ENCODE measurements at regions not wholly inside any gene's neighbourhood (a gene's known extent, or its start where the extent isn't known, plus 50 kb on each side); places are given as distances from the start of the nearest gene placed in this dataset.

DNA sequence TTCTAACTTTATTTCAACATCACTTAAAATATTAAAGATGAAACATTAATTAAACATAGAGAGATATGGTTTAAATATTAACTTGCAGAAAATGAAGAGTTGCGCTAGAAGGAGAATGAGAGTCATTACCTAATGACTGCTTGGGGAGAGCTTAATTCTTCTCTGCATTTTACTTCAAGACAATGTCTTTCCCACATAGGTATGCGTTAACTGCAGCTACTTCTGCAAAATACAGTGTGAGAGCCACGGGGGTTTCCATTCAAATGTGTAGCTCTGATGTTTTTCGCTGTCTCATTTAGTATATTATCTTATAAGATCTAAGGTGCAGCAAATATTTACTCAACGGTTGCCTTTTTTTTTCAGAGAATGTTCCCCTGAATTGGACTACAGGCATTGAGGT is 126.7 kb downstream of the TMX3 start:
- Histone ChIP-seq H2BK120ac (replicated peaks; ENCODE audit: low read depth, low read length) (no peak overlapping the region), H3K4me1 (replicated peaks in 1 of 4; ENCODE audit: control insufficient read depth in 3 of 4, insufficient read depth in 4 of 4, low read length in 3 of 4) (peaks cover 0 to 2% (median 0%) of the 10 kb centered on the region in 4 experiments; a peak in 1 of 7 replicates), H3K9ac (replicated peaks in 1 of 4; ENCODE audit: extremely low read depth in 1 of 4, low read depth in 3 of 4, low read length in 3 of 4) (no peak overlapping the region), H3K79me2 (ENCODE audit: control insufficient read depth in 1 of 2, insufficient read depth in 2 of 2, low read length in 2 of 2) (no peaks in the 10 kb centered on the region), H3K36me3 (ENCODE audit: control insufficient read depth in 2 of 4, insufficient read depth in 4 of 4, low read length in 3 of 4) (no peaks in the 10 kb centered on the region; a peak in 1 of 8 replicates), H3K14ac (ENCODE audit: insufficient read length) (no peak overlapping the region), H4K5ac (ENCODE audit: insufficient read length, low read depth, low read length) (no peak overlapping the region), H3K56ac (replicated peaks; ENCODE audit: insufficient read length, low read depth, low read length) (no peak overlapping the region), H2BK12ac (ENCODE audit: low read depth, low read length) (no peak overlapping the region), H4K20me1 (replicated peaks in 1 of 2; ENCODE audit: control insufficient read depth in 1 of 2, insufficient read depth in 2 of 2, low read length in 2 of 2) (no peaks in the 10 kb centered on the region), H2AK5ac (ENCODE audit: low read depth, low read length) (no peak overlapping the region), H3K27ac (ENCODE audit: low read depth, low read length) (no peak overlapping the region), H3K4me2 (ENCODE audit: insufficient read depth in 1 of 2, low read depth in 2 of 2, low read length in 2 of 2) (no peak overlapping the region), H2BK5ac (ENCODE audit: low read depth, low read length) (no peak overlapping the region), H4K8ac (ENCODE audit: extremely low read depth, insufficient read depth, low read length) (no peak overlapping the region), H3K79me1 (ENCODE audit: low read depth, low read length) (no peaks in the 10 kb centered on the region), H3K23me2 (ENCODE audit: low read depth, low read length) (no peaks in the 10 kb centered on the region), H3K4ac (replicated peaks; ENCODE audit: insufficient read length, low read depth, low read length) (no peak overlapping the region), H3K4me3 (ENCODE audit: extremely low read depth in 1 of 4, insufficient read depth in 2 of 4, low read depth in 3 of 4, low read length in 4 of 4) (no peak overlapping the region), H3K18ac (ENCODE audit: extremely low read depth, low read length) (no peak overlapping the region; the same call in 1 of the 2 replicates), H2BK15ac (ENCODE audit: low read length) (no peak overlapping the region), H2BK20ac (ENCODE audit: low read length) (no peak overlapping the region), H4K91ac (replicated peaks; ENCODE audit: insufficient read length, low read length) (no peak overlapping the region), H3K27me3 (replicated peaks in 1 of 4; ENCODE audit: control insufficient read depth in 3 of 4, extremely low read depth in 1 of 4, insufficient read depth in 3 of 4, low read length in 3 of 4) (no peaks in the 10 kb centered on the region), H3K9me3 (ENCODE audit: insufficient read depth in 2 of 2, low read depth in 1 of 2, low read length in 1 of 2) (no peaks in the 10 kb centered on the region; a peak in 1 of 4 replicates), H2AFZ (ENCODE audit: low read length) (no peak overlapping the region), H3K23ac (ENCODE audit: insufficient read length) (no peak overlapping the region)
- TF ChIP-seq, protein P1, sequence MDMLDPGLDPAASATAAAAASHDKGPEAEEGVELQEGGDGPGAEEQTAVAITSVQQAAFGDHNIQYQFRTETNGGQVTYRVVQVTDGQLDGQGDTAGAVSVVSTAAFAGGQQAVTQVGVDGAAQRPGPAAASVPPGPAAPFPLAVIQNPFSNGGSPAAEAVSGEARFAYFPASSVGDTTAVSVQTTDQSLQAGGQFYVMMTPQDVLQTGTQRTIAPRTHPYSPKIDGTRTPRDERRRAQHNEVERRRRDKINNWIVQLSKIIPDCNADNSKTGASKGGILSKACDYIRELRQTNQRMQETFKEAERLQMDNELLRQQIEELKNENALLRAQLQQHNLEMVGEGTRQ (IDR thresholded peaks at IDR 0.05; ENCODE audit: low read length) = no peak
- TF ChIP-seq CREB1 (IDR thresholded peaks at IDR 0.05) (no peak), BRCA1 (IDR thresholded peaks at IDR 0.05; ENCODE audit: low read depth, low read length) (no peak), RBBP5 (IDR thresholded peaks at IDR 0.05; ENCODE audit: borderline replicate concordance, low read depth, low read length) (no peak), SAP30 (IDR thresholded peaks at IDR 0.05; ENCODE audit: insufficient read depth, insufficient replicate concordance, low read length) (no peak), PHF8 (conservative IDR thresholded peaks at IDR 0.05; ENCODE audit: low read depth, low read length) (no peak), SIX5 (IDR thresholded peaks at IDR 0.05; ENCODE audit: low read depth, low read length) (no peak), CBX5 (IDR thresholded peaks at IDR 0.05; ENCODE audit: low read depth, low read length) (no peak), NANOG (IDR thresholded peaks at IDR 0.05; ENCODE audit: insufficient read depth, low read depth, low read length, poor library complexity, severe bottlenecking) (no peak), TAF7 (optimal IDR thresholded peaks at IDR 0.05; ENCODE audit: borderline replicate concordance, low read depth, low read length) (no peak), HDAC2 (IDR thresholded peaks at IDR 0.05; ENCODE audit: borderline replicate concordance in 1 of 2, low read depth in 2 of 2, low read length in 2 of 2) (no peak), KDM5A (IDR thresholded peaks at IDR 0.05; ENCODE audit: low read length) (no peak)
- no peak for FAIRE-seq
- ChIA-PET POLR2A (ENCODE audit: partially characterized antibody) (no interaction called here), CTCF (ENCODE audit: partially characterized antibody) (interaction anchor here (0.7 kb wide), 1 partner anchor 16 kb away, joined by 4 read pairs; no protein-coding TSS in a partner anchor)
- DNase-seq (ENCODE audit: low read depth in 1 of 2, low spot score in 2 of 2) = no peak
- 51% methylated on average over 5 of the region's 5 CpGs; no CpG with 5 or more reads in 1 of the 2 experiments for WGBS, 2 experiments (ENCODE audit: extremely low coverage in 1 of 2, insufficient coverage in 1 of 2, insufficient read length in 1 of 2, insufficient replicate concordance in 2 of 2, low coverage in 1 of 2, low lambda C conversion rate in 2 of 2, missing lambda C conversion rate in 1 of 2)
